Endothelial cell of hepatic sinusoid (primary cell): ENCODE measurements at regions not wholly inside any gene's neighbourhood (a gene's known extent, or its start where the extent isn't known, plus 50 kb on each side); places are given as distances from the start of the nearest gene placed in this dataset.
"Not testable (repeated sequence)": the region's sequence is repeated elsewhere in the genome, so short reads cannot be mapped to it uniquely, and the experiment has no call there.

Source experiments
- in situ Hi-C: cut with HindIII; loops from 2 replicates; pipeline ENCODE4 v1.10.0; 2017; ENCODE audit warnings: low sequenced_read_pairs

DNA sequence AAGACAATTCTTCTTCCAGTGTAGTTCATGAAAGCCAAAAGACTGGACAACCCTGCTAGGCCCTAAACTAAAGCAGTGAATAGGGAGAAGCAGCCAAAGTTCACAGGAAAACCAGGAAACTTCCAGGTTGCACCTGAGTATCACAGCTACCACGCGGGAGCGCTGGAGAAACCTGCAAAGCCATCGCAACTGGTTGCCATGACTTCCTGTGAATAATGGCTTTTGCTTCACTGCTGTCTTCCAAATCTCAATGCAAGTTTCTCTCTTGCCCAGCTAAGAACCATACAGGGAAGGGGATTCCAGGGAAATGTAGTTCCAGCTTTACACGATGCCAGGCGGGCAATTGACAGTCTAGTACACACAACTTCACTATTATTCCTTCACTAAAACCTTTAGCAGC, 114.1 kb downstream of the GXYLT1 start:
- in situ Hi-C loops, result no loop called here

DNA sequence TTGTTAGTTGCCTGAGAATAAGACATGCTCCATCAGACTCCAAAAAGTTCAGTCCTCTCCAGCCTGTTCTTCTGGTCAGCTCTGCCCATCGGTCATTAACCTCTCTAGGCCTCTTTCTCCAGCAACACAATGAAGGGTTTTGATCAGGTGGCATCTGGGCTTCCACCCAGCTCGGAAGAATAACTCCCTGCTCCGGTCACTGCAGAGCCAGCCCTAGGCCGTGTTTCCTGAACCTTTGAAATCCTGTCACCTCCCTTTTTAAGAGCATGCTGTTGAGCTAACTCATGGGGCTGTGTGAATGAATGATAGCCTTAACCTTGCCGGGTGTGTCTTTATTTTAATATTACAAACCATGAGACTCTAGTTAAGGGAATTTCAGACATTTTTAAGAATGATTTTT, 117.1 kb downstream of the GXYLT1 start:
- in situ Hi-C loops, result loop anchor here (5.0 kb wide), 1 partner anchor 45 kb away; no protein-coding TSS in a partner anchor

DNA sequence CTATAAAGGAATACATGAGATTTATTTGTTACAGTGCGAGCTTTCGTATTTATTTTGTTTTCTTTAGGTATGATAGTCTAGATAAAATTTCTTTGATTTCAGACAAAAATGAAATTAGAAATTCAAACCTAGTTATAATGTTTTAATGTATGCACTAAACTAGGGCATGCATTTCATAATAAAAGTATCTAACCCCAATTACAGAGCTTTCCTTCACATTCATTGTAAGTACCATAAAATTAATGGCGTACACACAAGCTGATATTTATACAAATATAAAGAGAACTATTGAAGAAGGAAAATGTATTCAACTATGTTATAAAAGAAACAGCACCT, 120.2 kb downstream of the GXYLT1 start:
- in situ Hi-C loops, result no loop called here

DNA sequence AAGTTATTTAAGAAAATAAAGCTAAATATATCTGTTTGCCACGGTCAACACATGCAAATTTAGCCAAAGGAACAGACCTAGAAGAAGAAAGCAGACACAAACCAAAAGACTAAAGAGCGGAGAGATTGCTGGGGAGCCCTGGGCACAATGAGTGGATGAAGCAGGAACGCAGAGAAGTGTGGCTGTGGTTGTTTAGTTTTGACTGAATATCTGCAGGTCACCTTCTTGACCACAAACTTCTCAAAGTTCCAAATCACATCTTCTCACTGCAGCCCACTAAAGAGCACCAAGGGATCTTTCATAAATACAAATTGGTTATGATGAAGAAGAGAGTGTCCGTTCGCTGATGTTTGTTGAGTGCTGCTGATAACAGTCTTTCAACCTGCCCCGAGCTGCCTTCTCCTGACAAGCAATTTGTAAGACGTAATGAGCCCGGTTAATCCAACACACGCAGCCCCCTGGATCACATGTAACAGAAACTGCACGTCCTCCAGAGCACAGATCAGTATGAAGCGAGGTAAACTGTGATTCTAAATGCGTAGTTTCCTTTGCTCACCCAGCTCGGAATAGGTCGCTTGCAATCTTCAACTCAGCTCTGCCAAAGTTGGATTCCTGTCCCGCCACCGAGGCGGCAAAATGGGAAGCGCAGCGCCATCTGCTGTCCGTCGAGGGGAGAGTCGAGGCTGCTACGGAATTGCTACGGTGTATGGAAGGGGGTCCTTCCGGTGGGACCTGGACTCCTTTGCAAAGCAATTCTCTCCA, 120.8 kb downstream of the GXYLT1 start:
- in situ Hi-C loops, result no loop called here

DNA sequence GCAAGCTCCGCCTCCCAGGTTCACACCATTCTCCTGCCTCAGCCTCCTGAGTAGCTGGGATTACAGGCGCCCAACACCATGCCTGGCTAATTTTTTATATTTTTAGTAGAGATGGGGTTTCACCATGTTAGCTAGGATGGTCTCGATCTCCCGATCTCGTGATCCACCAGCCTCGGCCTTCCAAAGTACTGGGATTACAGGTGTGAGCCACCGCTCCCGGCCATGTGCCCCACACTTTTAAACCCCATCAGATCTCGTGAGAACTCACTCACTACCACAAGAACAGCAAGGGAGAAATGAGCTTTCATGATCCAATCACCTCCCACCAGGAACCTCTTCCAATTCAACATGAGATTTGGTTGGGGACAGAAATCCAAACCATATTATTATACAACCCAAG, 122.7 kb downstream of the GXYLT1 start:
- in situ Hi-C loops, result not testable (repeated sequence)

DNA sequence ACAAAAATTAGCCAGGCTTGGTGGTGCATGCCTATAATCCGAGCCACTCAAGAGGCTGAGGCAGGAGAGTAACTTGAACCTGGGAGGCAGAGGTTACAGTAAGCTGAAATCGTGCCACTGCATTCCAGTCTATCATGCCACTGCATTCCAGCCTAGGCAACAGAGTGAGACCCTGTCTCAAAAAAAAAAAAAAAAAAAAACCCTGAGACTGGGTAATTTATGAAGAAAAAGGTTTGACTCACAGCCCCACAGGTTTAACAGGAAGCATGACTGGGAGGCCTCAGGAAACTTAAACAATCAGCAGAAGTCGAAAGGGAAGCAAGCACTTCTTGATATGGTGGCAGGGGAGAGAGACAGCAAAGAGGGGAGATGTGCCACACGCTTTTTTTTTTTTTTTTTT, 123.2 kb downstream of the GXYLT1 start:
- in situ Hi-C loops, result no loop called here

DNA sequence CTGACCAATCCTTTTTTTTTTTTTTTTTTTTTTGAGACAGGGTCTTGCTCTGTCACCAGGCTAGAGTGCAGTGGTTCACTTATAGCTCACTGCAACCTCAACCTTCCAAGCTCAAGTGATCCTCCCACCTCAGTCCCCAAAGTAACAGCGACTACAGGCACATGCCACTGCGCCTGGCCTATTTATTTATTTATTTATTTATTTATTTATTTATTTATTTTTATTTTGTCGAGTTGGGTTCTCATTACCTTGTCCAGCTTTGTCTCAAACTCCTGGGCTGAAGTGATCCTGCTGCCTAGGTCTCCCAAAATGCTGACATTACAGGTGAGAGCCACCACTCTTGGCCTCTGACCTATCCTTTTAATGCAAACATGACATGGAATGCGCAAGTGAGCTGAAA, 124.4 kb downstream of the GXYLT1 start:
- in situ Hi-C loops, result no loop called here

DNA sequence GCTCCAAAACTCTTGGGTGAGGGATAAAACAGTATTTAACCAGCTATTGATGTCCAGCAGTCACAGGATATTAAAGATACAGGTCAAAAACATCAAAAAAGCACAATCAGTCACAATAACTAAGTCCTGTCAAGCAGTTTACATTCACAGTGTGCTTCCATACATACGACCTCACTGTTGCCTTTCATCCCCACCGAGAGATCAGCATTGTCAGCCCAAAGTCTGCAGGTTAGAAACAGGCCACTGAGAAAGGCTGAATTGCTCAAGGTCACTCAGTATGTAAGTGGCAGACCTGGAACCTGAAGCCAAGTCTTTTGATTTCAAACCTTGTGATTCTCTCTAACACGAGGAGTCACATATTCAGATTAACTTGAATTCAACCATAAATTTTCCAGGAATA, 124.9 kb downstream of the GXYLT1 start:
- in situ Hi-C loops, result no loop called here

DNA sequence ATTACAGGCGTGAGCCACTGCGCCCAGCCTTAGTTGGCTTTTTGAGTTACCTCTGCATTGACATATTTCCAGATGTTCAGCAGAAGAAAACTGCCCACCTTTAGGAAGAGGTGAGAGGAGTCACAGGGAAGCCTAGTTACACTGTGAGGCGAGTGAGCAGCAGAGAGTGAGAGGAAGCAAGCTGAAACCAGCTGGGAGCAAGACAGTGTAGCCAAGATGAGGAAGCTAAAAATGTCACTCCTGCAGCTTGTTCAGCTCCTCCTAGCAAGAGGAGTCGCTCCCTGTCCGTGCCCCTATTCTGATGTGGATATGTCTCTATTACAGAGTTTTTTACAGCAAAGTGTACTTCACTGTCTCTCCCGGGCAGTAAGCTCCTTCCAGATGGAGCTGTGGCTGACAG, 127.6 kb downstream of the GXYLT1 start:
- in situ Hi-C loops, result no loop called here

DNA sequence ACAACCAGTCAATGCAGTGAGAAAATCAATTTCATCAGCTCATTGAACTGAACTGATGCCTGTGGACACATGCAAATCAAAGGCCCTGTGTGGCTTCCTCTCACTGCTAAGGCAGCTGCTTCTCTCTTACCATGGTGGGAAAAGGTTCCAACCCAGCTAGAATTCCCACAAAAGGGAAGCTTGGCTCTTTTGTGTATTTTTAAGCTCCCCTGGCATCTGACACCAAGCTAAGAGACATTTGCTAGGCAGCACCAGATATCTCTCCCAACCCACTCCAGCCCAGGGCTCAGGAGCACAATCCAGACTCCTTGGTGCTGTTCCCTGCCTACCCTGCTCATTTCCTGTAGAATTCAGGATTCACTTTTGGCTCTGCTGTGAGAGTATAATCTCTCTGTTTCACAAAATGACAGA, 129.6 kb downstream of the GXYLT1 start:
- in situ Hi-C loops, result no loop called here

DNA sequence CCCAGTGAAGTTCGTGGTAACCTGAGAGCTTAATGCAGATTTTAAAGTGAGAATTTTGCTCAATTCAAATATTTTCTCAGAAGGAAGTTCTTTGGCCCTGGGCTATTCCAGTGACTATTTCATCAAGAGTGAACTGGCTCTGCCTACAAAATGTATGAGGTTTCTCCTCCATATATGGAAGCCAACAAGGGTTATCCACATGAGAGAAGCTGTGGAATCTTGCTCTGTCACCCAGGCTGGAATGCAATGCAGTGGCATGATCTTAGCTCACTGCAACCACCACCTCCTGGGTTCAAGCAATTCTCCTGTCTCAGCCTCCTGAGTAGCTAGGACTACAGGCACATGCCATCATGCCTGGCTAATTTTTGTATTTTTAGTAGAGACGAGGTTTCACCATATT, 132.2 kb downstream of the GXYLT1 start:
- in situ Hi-C loops, result not testable (repeated sequence)

DNA sequence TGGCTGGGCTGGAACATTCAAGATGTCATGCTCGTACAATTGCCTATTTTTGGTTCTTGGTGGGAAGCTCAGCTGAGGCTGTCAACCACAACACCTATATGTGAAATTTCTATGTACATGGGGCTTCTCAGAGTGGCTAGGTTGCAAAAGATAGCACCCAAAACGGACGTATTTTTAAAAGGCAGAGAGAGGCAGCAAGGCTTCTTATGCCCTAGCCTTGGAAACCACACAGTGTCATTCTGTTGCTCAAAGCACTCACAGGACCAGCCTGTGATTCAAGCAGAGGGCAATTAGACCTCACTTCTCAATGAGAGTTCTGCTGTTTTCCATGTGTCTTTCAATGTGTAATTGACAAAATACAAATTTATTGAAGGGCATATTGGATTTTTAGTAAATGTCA, 134.0 kb downstream of the GXYLT1 start:
- in situ Hi-C loops, result no loop called here

DNA sequence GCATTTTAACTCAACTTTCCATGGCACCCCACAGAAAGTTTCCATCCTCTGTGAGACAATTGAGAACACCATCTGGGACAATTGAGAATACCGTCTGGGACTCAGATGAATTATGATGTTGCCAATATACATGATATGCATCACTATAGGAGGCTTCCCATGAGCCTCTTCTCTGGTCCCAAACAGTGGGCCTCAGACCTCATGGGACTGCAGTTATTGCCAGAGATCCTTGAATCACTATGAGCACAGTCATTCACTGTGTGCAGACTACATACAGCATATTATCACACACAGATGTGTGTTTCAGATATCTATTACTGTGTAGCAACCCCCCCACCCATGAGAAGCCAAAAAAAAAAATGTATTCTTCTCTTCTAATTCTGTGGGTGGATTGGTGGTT, 134.4 kb downstream of the GXYLT1 start:
- in situ Hi-C loops, result no loop called here

DNA sequence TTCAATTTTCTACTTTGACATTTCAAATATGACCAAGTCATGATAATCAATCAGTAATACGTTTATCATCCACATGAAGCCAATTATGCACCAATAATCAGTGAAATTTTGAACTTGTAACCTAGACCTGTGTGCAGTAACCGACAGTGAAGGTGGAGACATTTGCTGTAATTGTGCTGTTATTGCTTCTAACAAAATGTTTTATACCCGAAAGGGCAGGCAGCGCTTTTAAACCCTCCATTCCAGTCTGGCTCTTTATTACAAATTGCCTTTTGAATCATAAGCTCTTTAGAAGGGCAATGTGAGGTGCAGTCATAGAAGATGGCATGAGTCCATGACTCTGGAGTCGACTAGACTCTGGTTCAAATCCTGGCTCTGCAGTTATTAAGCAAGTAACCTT, 135.7 kb downstream of the GXYLT1 start:
- in situ Hi-C loops, result no loop called here

DNA sequence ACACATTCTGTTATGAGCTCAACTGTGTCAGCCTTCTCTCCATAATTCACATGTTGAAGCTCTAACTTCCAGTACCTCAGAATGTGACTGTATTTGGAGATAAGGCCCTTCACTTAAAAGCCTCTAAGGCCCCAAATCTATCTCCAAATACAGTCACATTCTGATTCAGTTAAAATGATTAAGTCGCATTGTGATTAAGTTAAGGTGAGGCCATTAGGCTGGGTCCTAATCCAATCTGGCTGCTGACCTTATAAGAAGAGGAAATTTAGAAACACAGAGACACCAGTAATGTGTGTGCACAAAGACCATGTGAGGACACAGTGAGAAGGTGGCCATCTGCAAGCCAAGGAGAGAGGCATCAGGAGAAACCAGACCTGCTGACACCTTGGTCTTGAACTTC, 141.6 kb downstream of the GXYLT1 start:
- in situ Hi-C loops, result no loop called here

DNA sequence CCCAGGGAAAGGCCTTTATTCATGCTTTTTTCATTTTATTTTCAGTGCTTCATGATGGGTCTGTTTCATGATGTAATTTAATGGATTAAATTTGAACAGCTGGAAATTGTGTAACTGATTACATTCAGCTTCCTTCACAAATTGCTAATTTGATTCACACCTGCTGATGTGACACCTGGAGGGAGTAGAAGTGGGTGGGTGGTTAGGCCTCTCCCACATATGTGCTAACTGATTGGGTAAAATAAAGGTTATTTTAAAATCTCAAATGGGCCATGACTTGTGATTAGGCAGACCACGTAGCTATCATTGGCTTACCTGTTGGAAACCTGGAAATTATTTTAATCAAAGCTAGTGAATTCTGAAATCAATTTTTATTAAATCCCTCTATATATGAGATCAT, 142.1 kb downstream of the GXYLT1 start:
- in situ Hi-C loops, result no loop called here

DNA sequence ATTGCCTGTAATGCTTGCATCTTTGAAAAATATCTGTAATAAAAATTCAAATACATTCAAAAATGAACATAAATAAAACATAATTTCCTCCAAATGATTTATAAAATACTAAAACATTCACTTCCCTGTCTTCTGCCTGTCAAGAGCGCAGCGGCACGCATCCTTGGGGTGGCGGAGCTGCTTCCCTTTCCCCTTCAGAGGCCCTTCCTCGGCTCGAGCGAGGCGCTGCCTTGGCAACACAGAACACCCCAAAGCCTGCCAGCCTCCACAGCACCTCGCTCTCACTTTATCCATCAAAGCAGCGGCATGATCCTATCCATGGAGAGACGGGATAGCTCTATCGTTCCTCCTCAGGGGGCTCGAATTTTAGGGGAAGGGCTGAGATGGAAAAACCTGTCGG, 146.2 kb downstream of the GXYLT1 start:
- in situ Hi-C loops, result no loop called here

DNA sequence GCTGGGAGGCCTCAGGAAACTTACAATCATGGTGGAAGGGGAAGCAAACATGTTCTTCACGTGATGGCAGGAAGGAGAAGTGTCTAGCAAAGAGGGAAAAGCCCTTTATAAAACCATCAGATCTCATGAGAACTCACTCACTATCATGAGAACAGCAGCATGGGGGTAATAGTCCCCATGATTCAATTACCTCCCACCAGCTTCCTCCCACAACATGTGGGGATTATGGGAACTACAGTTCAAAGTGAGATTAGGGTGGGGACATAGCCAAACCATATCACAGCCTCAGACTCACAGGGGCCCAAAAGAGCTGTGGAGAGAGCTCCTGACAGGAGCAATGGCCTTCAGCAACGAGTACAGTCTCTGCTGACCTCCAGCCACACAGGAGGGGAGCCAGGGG, 151.4 kb downstream of the GXYLT1 start:
- in situ Hi-C loops, result no loop called here

DNA sequence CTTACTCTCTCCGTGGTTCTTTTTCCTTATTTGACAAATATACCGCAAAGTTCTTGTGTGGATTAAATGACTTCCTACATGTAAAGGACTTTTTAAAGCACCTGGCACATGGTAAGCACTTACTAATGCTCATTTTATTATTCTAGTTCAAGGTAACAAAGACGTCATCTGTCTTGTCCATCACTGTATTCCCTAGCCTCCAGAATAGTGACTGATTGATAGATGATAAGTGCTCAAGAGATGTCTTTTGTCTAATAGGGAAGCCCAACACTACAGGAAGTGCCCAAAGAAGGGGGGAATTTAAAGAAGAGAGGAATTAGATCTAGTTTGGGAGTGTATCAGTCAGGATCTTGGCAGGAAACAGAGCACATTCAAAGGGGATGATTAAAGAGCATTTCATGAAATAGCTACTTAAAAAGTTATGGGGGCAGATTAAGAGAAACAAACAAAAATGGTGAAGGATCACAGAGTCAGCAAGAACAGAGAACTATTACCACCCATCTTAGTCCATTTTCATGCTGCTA, 151.9 kb downstream of the GXYLT1 start:
- in situ Hi-C loops, result no loop called here

DNA sequence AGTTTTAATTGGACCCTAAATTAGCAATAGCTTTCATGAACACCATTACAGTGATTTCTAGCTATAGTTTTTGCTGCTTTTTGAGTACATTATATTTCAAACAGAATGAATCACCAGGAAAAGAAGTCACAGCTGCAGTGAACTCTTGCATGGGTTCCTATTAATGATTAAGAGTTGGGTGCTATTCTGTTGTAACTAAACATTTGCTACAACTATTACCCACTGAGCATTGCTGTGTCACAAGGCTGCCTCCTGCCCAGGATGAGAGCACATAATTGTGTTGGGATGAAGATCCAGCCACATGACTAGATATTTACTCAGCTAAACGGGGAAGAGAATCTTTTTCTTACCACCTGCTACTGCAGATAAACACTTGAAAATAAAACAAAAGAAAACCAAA, 152.7 kb downstream of the GXYLT1 start:
- in situ Hi-C loops, result no loop called here

DNA sequence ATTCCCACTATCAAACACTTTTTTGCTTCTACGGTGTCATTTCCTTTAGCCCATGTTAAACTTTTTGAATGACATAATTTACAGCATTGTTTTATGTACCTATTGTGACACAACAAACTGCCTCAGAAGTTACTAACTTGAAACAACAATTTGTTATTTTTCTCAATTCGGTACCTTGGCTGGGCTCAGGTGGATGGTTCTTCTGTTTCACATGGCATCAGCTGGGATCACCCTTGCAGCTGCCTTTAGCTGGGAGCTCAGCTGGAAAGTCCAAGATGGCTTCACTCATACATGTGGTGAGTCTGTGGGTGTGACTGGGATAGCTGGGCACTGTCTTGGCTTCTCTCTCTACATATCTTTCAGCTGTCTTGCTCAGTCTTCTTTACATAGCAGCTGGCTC, 156.0 kb downstream of the GXYLT1 start:
- in situ Hi-C loops, result no loop called here

DNA sequence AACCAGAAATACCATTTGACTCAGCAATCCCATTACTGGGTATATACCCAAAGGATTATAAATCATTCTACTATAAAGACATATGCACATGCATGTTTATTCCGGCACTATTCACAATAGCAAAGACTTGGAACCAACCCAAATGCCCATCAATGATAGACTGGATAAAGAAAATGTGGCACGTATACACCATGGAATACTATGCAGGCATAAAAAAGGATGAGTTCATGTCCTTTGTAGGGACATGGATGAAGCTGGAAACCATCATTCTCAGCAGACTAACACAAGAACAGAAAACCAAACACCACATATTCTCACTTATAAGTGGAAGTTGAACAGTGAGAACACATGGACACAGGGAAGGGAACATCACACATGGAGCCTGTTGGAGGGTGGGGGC, 158.2 kb downstream of the GXYLT1 start:
- in situ Hi-C loops, result not testable (repeated sequence)

DNA sequence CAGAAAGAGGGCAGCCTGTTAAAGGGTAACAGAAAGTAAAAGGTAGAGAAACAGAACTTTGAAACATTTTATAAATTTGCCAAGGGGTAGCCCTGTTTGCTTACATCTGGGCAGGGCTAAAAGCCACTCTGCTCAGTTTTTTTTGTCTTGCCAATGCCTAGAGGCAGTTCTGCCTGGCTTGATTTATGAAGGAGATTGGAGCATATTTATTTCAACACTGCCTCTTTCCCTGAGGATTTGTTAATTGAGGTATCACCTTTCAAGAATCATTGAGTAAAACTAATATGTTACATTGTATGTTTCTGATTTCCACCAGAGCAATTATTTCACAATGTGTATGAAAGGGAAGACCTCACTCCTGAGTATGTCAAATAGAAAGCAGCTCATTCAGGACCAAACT, 160.8 kb downstream of the GXYLT1 start:
- in situ Hi-C loops, result loop anchor here (5.0 kb wide), 1 partner anchor 43 kb away; no protein-coding TSS in a partner anchor
